ENCODE measurements at regions not wholly inside any gene's neighbourhood (a gene's known extent, or its start where the extent isn't known, plus 50 kb on each side); places are given as distances from the start of the nearest gene placed in this dataset.

GRCh38 chr12:60162988-60163720 lies 567.3 kb downstream of the SLC16A7 start:
- no peak for TF ChIP-seq POLR2A (IDR thresholded peaks at IDR 0.05)
- TF ChIP-seq CTCF (IDR thresholded peaks at IDR 0.05), result no peak
